Activated CD4-positive, alpha-beta T cell treated with anti-CD3 and anti-CD28 coated beads, Interleukin-2, amount 50 U/mL, for 48 hours (primary cell): ENCODE measurements at regions not wholly inside any gene's neighbourhood (a gene's known extent, or its start where the extent isn't known, plus 50 kb on each side); places are given as distances from the start of the nearest gene placed in this dataset.
"Not testable (repeated sequence)": the region's sequence is repeated elsewhere in the genome, so short reads cannot be mapped to it uniquely, and the experiment has no call there.

ENCODE experiments used
- DNase-seq, 2 experiments: peaks; one replicate each; pipeline ENCODE4 v3.0.0-alpha.2; 2020

GRCh38 chr1:47688461-47689296 is 250.8 kb downstream of the FOXD2 start:
- DNase-seq: no peak

- no peak for DNase-seq
These were observed 252.1 kb downstream of the FOXD2 start for GRCh38 chr1:47689894-47690293.

GRCh38 chr1:47690341-47691250 is 252.8 kb downstream of the FOXD2 start:
- DNase-seq: no peak

- DNase-seq: not testable (repeated sequence)
These were observed 253.4 kb downstream of the FOXD2 start for GRCh38 chr1:47691293-47691692.

GRCh38 chr1:47692196-47692595 is 254.4 kb downstream of the FOXD2 start:
- DNase-seq: no peak

GRCh38 chr1:47693115-47693514 is 255.3 kb downstream of the FOXD2 start:
- DNase-seq: no peak

DNA sequence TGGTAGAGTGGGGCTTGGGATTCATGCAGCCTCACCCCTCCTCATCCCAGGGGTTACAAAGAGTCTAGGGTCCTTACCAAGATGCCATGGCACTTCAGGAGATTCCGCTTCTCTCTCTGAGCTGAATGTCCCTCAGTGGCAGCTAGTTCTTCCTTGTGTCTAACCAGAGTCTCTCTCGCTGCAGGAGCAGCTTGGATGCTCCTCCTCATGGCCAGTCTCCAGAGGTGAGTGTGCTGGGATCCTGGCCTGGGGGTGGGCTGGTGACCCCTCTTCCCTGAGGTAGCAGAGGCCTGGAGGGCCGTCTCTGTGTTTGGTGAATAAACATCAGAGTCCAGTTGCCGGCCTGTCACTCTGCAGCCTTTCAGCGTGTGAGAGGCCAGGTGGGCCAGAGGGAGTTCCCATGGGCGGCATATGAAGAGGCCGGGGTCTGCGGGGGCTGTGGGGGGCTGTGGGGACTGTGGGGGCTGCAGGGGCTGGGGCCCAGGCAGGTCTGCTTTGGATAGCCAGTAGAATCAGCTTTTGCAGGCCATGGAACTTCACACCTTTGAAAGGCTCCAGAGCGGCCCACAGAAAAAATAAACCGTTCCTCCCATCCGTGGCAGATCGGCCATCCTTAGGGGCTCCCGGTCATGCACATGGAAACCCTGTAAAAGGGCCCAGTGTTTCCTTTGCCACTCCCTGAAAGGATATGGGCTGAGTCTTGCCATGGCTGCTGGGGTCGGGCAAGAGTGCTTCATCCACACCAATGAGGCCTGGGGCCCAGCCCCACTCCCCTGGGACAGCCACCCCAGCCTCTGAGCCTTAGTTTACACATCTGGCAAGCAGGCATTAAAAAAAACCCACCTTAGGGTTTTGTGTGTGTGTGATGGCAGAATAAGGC is 256.4 kb downstream of the FOXD2 start:
- no peak for DNase-seq

GRCh38 chr1:47696404-47696736 is 258.5 kb downstream of the FOXD2 start:
- no peak for DNase-seq

GRCh38 chr1:47696737-47697441 is 259.0 kb downstream of the FOXD2 start:
- DNase-seq: no peak

- no peak for DNase-seq
These were observed 259.9 kb downstream of the FOXD2 start for GRCh38 chr1:47697616-47698335.

- DNase-seq: no peak
These were observed 261.8 kb downstream of the FOXD2 start for GRCh38 chr1:47699492-47700235.

DNA sequence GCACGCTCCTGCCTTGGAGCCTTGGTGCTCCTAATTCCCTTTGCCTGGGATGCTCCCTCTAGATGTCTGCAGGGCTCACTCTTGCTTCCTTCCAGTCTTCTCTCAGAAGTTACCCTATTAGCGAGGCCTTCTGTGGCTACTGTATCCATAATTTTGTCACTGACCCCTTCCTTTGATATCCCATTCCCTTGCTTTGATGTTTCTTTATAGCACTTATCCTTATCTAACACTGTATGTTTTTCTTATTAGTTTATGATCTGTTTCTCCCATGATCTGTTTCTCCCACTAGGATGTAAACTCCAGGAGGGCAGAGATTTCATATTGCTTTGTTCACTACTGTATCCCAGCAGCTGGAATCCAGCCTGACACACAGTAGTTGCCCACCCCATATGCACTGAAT is 263.4 kb downstream of the FOXD2 start:
- DNase-seq: no peak

- no peak for DNase-seq
These were observed 264.1 kb downstream of the FOXD2 start for GRCh38 chr1:47701741-47702515.

DNA sequence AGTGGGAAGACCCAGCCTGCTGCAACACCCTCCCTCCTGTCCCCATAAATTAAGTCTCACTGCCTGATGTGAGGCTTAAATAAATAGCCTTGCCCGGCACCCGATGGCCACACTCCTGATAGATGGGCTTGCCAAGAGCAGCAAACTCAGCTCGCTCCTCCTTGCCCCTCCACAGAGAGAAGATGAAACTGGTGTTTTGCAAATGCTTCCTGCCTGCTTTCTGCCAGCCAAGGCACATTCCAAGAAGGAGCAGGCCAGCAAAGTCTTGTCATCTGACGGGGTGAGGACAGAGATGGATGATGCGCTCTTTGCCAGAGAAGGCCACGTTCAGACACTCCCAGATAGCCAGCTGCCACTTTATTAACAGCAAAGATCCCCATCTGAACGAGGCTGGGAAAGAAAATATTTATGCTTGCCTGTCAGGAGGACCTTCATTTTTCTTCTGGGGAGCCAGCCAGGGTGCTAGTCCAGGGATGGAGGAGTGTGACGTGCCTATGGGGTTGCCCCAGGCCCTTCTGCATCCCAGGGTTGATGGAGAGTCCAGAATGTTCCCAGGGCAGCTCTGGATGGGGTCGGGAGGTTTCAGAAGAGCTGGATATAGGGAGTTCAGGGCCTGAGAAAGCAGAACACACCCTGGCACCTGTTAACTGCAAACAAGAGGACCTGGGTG is 265.4 kb downstream of the FOXD2 start:
- DNase-seq: no peak

DNA sequence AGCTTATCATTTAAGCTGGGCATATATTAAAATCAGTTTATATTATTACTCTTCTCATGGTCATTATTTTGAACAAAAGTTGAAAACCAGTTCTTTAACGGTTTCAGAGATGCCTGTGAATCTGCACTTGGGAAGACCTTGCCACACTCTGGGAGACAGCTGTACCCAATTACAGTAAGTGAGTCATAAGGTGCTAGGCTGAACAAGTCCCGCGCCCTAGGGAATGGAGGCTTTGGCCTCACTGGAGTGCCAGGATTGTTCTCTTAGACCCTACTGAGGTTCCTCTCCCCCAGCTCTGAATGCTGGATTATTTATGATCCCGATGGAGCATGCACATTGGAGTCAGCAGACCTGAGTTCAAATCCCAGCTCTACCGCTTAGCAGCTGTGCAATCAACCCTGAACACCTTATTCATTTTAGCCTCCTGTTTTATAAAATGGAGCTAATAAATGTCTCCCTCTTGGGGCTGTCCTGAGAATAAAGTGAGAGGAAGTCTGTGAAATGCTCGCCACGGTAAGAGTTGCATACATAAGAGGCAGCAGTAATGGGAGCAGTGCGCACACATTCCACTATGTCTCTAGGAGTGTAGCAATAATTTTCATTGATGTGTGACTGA is 266.2 kb downstream of the FOXD2 start:
- no peak for DNase-seq

GRCh38 chr1:47705517-47706130 is 267.8 kb downstream of the FOXD2 start:
- DNase-seq: no peak

- no peak for DNase-seq
These were observed 269.7 kb downstream of the FOXD2 start for GRCh38 chr1:47707503-47707902.

DNA sequence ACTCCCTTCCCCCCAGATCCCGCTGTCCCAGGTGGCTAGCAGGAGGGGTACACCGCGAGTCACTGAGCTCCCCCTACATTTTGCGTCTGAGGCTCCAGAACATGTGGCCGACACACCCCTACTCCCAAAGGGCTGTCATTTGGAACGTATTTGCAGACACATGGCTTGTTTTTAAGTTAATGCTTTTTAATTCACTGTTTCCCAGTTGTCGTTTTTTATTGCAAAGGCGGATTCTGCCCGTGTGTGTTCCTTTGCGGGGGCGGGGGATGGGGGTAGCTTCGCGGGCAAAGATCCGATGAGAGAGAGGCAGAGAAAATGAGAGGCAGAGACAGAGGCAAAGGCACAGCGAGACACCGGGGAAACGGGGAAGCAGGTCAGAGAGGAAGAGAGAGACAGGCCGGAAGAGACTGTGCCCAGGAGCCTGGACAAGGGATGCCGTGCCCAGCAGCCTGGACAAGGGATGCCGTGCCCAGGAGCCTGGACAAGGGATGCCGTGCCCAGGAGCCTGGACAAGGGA is 270.2 kb downstream of the FOXD2 start:
- DNase-seq: no peak
